Upper lobe of left lung (tissue), 4 donors: ENCODE measurements at regions not wholly inside any gene's neighbourhood (a gene's known extent, or its start where the extent isn't known, plus 50 kb on each side); places are given as distances from the start of the nearest gene placed in this dataset.

Experiments
- CTCF ChIP-seq, 6 experiments: fragments of 450-650 bp in 4 of 6; fragments of 200-600 bp in 2 of 6; sonication (generic) in 2 of 6; IDR thresholded peaks; one replicate each; pipeline ENCODE4 v1.5.1; 2016 to 2019; ENCODE audit warnings: antibody characterized with exemption in 6 of 6
- EP300 ChIP-seq, 4 donors: sonication (generic); formaldehyde crosslinking; IDR thresholded peaks; one replicate each; pipeline ENCODE4 v1.5.1; 2017; ENCODE audit warnings: antibody characterized with exemption in 4 of 4, control low read depth in 2 of 4
- POLR2A ChIP-seq, 4 donors: fragments of 450-650 bp; IDR thresholded peaks; one replicate each; pipeline ENCODE4 v1.5.1; 2016 to 2017; ENCODE audit warnings: antibody characterized with exemption in 4 of 4, mild to moderate bottlenecking in 2 of 4
- POLR2AphosphoS5 ChIP-seq, 2 donors: sonication (generic); formaldehyde crosslinking; IDR thresholded peaks; one replicate each; pipeline ENCODE4 v1.5.1; 2017; ENCODE audit warnings: antibody characterized with exemption in 2 of 2

GRCh38 chr1:181318858-181319235 is 164.5 kb upstream of the CACNA1E start:
- TF ChIP-seq POLR2A (IDR thresholded peaks at IDR 0.05) (no peak), CTCF (IDR thresholded peaks at IDR 0.05) (no peak), EP300 (IDR thresholded peaks at IDR 0.05) (no peak), POLR2AphosphoS5 (IDR thresholded peaks at IDR 0.05) (no peak)
